ENCODE measurements at regions not wholly inside any gene's neighbourhood (a gene's known extent, or its start where the extent isn't known, plus 50 kb on each side); places are given as distances from the start of the nearest gene placed in this dataset.

DNA sequence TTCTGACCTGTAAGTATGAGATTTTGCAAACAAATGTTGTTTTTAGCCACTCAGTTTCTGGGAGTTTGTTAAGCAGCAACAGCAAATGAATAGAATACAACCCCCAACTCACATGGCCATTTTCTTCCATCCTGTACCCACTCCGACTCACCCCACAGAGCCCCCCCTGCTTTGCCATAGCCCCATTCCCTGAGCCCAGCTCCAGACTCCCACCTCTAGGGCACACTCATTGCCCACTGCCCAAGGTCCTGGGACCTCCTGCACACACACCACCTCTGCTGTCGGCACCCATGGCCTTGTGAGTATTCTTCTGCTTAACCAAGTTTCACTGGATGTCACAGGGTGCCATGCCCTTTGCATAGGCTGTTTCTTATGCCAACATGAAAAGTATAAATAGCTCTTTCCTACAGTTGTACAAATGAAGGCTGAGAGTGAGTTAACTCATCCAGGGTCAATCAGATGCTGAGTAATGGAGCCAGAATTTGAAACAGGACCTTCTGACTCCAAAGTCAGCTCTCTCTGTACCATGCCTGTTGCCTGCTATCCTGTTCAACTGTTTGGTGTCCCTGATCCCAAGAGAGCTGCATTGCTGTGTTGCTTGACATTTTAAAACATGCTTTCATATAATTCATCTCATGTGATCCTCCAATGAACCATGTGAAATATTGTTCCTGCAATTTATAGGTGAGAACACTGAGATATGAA, 367.8 kb upstream of the ZMIZ1 start:
- H3K9me2 ChIP-seq (ENCODE audit: insufficient read depth) = no peaks in the 10 kb centered on the region
- ATAC-seq (no peak), DNase-seq (ENCODE audit: low read depth, low spot score) (no peak)
- no peak overlapping the region for H3K4me3 ChIP-seq (replicated peaks in 1 of 2; ENCODE audit: low read depth in 1 of 2, low read length in 2 of 2)
- H3K36me3 ChIP-seq (ENCODE audit: control insufficient read depth in 1 of 2, insufficient read depth in 2 of 2, low read length in 2 of 2) = no peaks in the 10 kb centered on the region
- H3K9me3 ChIP-seq (ENCODE audit: control insufficient read depth in 1 of 2, insufficient read depth in 1 of 2, low read depth in 1 of 2, low read length in 2 of 2) = no peaks in the 10 kb centered on the region
- RAD21 ChIA-PET (ENCODE audit: low non-redundant PET in 1 of 2, low total read pairs in 2 of 2, uncharacterized antibody in 2 of 2, unreplicated experiment in 2 of 2) = no interaction called here
- H3K79me2 ChIP-seq (ENCODE audit: insufficient read depth, low read length) = no peaks in the 10 kb centered on the region
- H3K4me2 ChIP-seq (ENCODE audit: low read length) = no peak overlapping the region
- peaks cover 0 to 7% of the 10 kb centered on the region in 2 experiments; a peak in 2 of 4 replicates for H3K4me1 ChIP-seq (ENCODE audit: control insufficient read depth in 1 of 2, insufficient read depth in 2 of 2, low read length in 2 of 2)
- BruUV-seq (replicated peaks) = no TSS peak
- no peak overlapping the region for H3K9ac ChIP-seq (ENCODE audit: low read length)
- no peaks in the 10 kb centered on the region; the same call in 1 of the 2 replicates for H3K27me3 ChIP-seq (ENCODE audit: insufficient read depth, low read length)
- intact Hi-C loops (cut with micrococcal nuclease) = no loop called here
- TF ChIP-seq TCF7L2 (IDR thresholded peaks at IDR 0.05; ENCODE audit: borderline replicate concordance, extremely low read depth, insufficient read depth, insufficient read length) (no peak), JUND (IDR thresholded peaks at IDR 0.05) (no peak), POLR2AphosphoS5 (IDR thresholded peaks at IDR 0.05; ENCODE audit: low read depth, low read length) (no peak), ELF1 (IDR thresholded peaks at IDR 0.05; ENCODE audit: borderline replicate concordance, low read depth) (no peak), FOSL1 (IDR thresholded peaks at IDR 0.05; ENCODE audit: low read depth) (no peak), POLR2A (IDR thresholded peaks at IDR 0.05; ENCODE audit: borderline replicate concordance, extremely low read depth, insufficient read depth, insufficient read length) (no peak), EZH2 (IDR thresholded peaks at IDR 0.05) (no peak), YY1 (IDR thresholded peaks at IDR 0.05; ENCODE audit: extremely low read depth, insufficient replicate concordance, low read depth, low read length) (no peak), CBX3 (IDR thresholded peaks at IDR 0.05; ENCODE audit: low read depth) (no peak), SRF (IDR thresholded peaks at IDR 0.05; ENCODE audit: low read depth) (no peak), EGR1 (IDR thresholded peaks at IDR 0.05; ENCODE audit: low read depth) (no peak), SP1 (IDR thresholded peaks at IDR 0.05; ENCODE audit: low read depth) (no peak)
- TF ChIP-seq, protein P1, sequence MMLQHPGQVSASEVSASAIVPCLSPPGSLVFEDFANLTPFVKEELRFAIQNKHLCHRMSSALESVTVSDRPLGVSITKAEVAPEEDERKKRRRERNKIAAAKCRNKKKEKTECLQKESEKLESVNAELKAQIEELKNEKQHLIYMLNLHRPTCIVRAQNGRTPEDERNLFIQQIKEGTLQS (IDR thresholded peaks at IDR 0.05) = no peak
- TF ChIP-seq, protein P2, sequence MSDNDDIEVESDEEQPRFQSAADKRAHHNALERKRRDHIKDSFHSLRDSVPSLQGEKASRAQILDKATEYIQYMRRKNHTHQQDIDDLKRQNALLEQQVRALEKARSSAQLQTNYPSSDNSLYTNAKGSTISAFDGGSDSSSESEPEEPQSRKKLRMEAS (IDR thresholded peaks at IDR 0.05) = no peak
- POLR2A ChIA-PET = no interaction called here
- H2AFZ ChIP-seq (ENCODE audit: low read depth, low read length, poor library complexity, severe bottlenecking) = no peak overlapping the region
- H4K20me1 ChIP-seq (ENCODE audit: insufficient read depth) = no peaks in the 10 kb centered on the region
- CTCF ChIA-PET = no interaction called here
- no peak overlapping the region for H3K27ac ChIP-seq (ENCODE audit: low read depth, low read length)

Data from HCT116 (cell line).